Uterus (tissue), 2 donors: ENCODE measurements at regions not wholly inside any gene's neighbourhood (a gene's known extent, or its start where the extent isn't known, plus 50 kb on each side); places are given as distances from the start of the nearest gene placed in this dataset.

Experiments
- CTCF ChIP-seq, 4 experiments: fragments of 200-600 bp in 2 of 4; fragments of 450-650 bp in 2 of 4; sonication (generic) in 2 of 4; IDR thresholded peaks; one replicate each; pipeline ENCODE4 v1.5.1; 2016 to 2019; ENCODE audit warnings: antibody characterized with exemption in 4 of 4, mild to moderate bottlenecking in 2 of 4, moderate library complexity in 1 of 4
- POLR2A ChIP-seq, 2 donors: fragments of 450-650 bp; IDR thresholded peaks; one replicate each; pipeline ENCODE4 v1.6.1; 2016; ENCODE audit warnings: antibody characterized with exemption in 2 of 2, mild to moderate bottlenecking in 1 of 2, moderate library complexity in 1 of 2

DNA sequence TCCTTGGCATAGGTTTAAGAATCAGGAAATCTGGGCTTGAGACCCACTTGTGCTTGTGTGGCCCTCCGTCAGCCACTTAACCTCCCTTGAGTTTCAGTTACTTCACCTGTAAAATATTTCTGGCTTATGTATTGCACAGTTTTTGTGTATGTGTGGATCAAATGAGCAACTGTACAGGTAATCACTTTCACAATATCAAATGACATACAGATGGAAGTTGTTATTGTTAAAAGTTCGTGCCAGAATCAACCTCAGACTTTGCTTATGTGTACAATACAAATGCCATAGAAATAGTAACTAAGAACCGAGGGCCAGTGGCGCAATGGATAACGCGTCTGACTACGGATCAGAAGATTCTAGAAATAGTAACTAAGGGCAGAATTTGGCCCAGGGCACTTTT, 65.6 kb upstream of the KIF13A start:
- TF ChIP-seq CTCF (IDR thresholded peaks at IDR 0.05) (no peak), POLR2A (IDR thresholded peaks at IDR 0.05) (no peak)
